D341Med (cell line): ENCODE measurements at regions not wholly inside any gene's neighbourhood (a gene's known extent, or its start where the extent isn't known, plus 50 kb on each side); places are given as distances from the start of the nearest gene placed in this dataset.
"Not testable (repeated sequence)": the region's sequence is repeated elsewhere in the genome, so short reads cannot be mapped to it uniquely, and the experiment has no call there.

Experiments used
- DNase-seq: peaks from one replicate; pipeline ENCODE4 v3.0.0; 2012; ENCODE audit warnings: low spot score

DNA sequence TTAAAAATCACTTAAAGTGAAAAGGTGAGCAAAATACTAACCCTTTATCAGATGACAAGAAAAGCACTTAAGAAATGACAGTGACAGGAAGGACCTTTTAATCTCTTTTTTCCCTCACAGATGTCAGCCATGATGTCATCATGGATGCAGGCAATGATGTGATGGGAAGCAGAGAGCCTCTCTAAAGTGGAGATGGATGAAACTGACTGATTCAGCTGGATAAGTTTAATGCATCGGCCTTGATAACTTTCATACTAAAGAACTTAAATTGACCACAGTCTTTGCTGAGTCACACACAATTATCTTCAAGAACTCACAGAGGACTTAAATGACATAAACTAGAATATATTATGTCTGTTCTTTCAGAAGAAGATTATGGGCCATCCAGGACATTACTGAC, 153.2 kb upstream of the FGF10 start:
- DNase-seq: no peak

- DNase-seq: no peak
Observed at GRCh38 chr5:44539602-44539919, 150.3 kb upstream of the FGF10 start.

DNA sequence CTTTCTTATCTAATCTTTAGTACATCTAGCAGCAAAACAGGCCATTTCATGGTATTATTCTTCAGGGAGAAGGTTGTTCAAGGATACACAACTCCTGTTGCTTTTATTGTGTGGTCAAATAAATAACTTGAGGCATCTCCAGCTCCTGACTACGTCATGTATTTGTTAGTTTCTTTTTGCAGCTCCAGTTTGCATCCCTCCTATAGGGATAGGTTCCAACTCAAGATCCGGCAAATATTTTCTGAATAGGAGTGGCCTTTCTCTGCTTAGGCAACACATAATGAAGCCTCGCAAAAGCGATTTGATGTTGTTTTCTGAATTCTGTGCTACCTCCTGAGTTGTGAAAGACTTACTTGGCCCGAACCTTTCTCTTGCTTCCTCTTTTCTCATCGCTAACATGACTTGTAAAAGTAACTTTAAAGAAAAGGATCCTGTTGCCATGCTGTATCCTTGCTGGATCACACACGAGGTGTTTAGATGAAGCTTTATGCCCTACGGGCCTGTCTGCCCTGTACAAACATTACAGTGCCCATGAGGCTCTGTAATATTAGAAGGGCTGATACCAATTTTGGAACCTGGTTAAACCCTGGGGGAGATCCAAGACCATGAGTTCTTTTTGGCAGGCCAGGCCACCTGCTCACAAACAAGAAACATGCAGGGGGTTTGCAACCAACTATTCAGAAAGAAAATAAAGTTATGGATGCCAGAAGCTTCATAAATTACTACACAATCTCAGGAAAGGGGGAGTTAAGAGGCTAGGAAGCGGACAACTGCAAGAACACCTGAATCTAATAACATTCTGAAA, 149.8 kb upstream of the FGF10 start:
- DNase-seq: no peak

DNA sequence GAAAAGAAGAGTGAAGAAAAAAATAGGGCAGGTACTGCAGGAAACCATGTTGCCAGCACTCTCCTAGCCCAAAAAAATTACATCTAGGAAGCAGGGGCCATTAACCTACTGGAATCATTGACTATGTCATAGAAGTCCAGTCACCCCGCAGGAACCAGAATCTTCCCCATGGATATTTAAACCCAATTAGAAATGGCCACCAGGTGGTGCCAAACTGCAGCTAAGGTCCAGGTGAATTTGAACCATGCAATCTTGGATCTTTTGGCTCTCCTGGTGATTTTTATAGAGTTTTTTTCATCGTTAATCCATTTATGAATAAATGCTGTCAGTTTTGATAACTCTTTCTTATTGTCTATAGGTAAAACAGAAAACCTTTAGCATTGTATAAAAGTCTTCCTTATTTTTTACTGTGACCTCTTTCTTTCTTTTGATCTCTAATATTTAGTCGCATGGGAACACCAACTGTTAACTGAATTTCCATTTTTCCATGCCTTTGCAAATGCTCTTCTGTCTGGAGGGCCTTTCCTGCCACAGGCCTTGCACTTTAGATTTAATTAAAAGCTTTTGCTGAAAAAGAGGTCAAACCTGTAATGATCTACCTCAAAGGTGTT, 147.5 kb upstream of the FGF10 start:
- peak; percentile 38 for DNase-seq

- no peak for DNase-seq
Observed at GRCh38 chr5:44535621-44536020, 146.4 kb upstream of the FGF10 start.

- no peak for DNase-seq
Observed at GRCh38 chr5:44532981-44533380, 143.8 kb upstream of the FGF10 start.

DNA sequence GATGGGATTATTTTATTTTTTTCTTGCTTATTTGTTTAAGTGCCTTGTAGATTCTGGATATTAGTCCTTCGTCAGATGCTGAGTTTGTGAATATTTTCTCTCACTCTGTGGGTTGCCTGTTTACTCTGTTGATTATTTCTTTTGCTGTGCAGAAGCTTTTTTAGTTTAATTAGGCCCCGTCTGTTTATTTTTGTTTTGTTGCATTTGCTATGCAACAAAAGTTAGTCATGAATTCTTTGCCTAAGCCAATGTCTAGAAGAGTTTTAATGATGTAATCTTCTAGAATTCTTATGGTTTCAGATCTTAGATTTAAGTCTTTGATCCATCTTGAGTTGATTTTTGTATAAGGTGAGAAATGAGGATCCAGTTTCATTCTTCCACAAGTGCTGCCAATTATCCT, 142.5 kb upstream of the FGF10 start:
- DNase-seq: not testable (repeated sequence)

DNA sequence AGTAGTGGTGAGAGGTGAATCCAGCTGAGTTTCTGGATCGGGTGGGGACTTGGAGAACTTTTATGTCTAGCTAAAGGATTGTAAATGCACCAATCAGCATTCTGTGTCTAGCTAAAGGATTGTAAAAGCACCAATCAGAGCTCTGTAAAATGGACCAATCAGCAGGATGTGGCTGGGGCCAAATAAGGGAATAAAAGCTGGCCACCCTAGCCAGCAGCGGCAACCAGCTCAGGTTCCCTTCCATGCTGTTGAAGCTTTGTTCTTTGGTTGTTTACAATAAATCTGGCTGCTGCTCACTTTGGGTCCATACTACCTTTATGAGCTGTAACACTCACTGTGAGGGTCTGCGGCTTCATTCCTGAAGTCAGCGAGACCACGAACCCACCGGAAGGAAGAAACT, 141.6 kb upstream of the FGF10 start:
- DNase-seq: not testable (repeated sequence)

- DNase-seq: no peak
Observed at GRCh38 chr5:44511596-44511995, 122.4 kb upstream of the FGF10 start.

DNA sequence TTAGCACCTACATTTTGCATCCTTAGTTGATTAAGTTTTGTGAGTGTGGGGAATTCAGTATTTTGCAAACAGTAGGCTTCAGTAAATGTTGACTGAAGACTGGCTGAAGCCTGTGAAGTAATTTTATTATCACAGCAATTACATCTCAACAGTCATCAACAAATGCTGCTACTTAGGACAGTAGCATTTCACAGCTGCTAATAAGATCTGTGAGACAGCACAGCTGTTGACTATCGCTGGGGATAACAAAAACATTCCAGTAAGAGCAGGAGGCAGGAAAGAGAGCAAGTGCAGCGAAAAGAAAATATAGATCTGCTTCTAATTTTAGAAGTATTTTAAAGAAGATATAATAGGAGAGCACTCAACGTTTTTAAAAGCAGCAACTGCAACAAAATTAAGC, 117.3 kb upstream of the FGF10 start:
- DNase-seq: peak; percentile 12

DNA sequence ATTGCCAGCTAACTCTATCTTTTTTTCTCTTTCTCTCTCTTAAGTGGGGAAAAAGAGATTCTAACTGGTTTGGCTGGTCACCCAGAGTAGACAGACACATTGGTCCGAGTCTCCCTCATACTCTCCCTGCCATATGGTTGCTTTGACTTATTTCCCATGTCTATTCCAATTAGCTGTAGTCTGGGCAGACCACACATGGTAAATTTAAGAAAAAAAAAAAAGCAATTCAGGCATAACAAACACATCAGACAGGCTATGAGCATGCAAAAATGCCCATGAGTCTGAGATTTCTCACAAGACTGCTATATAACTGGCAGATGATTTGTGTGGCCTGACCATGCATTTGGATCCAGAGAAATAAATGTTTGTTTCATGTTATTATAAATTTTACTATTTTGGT, 110.2 kb upstream of the FGF10 start:
- DNase-seq: no peak

DNA sequence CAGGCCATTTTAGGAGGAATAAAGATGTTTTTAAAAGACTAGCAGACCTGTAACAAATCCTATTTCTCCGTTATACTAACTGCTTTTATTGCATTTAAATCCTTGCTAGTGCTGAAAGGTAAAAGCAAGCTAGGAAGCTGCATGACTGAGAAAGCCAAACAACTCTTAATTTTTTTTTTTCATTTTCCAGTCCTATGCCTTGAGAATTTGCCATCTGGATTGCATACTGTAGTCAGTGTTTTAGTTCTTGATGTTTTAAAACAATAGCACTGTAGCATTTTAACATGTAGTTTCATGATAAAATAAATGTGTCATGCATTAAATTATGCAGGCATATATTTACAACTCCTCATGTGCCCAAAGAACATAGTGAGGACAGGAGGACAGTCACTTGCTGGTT, 108.4 kb upstream of the FGF10 start:
- DNase-seq: no peak

DNA sequence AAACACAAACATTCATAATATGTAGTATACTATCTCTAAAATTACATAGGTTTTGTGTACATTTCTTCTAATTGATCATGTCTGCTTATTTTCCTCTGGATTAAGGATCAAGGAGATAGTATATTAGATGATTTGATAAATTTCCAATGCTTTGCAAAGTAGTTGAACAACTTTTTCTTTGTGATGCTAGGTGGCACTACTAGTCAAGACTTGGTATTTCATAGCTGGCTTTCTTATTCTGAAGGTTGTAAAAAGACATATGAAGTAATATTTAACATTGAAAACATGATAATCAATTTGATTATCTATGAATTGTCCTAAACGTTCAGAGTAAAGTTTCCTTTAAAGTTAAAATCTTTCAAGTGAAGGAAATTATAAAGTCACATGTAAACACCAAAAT, 106.1 kb upstream of the FGF10 start:
- no peak for DNase-seq

DNA sequence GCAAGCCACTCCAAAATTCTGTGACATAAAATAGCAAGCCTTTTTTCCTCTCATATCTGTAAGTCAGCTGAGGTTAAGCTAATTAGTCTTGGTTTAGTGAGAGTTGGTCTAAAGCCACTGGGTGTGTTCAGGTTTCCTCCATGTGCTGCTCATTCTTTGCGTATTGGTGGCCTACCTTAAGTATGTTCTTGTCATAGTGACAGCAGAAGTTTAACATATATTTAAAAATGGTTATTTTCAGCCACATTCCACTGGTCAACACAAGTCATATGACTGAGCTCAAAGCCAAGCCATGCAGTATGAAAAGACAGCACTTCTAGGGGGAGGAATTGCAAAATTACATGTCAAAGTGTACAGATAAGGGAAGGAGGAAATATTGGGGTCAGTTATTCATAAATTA, 100.5 kb upstream of the FGF10 start:
- DNase-seq: no peak

GRCh38 chr5:44486591-44486990, 97.4 kb upstream of the FGF10 start:
- DNase-seq: no peak

GRCh38 chr5:44454002-44454401, 64.8 kb upstream of the FGF10 start:
- DNase-seq: no peak

DNA sequence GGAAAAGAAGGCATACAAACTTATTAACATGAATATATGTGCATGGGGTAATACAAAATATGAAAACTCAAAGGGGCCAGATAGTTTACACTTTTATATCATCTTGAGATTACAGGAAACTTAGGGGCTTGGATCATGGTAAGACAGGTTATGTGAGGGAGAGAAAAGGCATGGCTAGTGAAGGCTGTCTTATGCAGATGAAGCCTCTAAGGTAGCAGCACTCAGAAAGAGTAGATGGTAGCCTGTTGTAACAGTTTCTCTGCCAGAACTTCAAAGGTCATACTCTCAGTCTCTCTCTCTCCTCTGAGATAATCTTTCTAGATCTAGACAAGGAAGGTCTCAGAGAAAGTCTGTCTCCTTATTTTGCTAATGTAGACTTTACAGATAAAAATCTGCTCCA, 57.2 kb upstream of the FGF10 start:
- no peak for DNase-seq

DNA sequence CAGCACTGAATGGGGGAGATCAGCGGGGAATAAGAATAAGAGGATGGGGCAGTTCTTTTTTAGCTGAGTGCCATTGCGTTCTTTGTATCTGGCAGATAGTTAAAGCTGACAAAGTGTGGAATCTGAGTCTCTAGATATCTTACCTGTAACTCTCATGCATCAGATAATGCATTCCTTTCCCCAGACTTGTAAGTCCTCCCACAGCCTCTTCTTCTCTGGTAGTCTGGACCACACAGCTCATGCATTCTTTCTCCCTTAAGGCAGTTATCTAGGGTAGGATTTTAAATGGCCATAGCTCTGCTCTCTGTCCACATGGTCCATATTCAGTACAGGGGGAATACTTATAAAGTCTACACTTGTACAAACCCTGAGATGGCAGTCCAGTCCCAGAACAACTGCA, 54.0 kb upstream of the FGF10 start:
- no peak for DNase-seq

GRCh38 chr5:44441460-44441859, 52.2 kb upstream of the FGF10 start:
- no peak for DNase-seq

DNA sequence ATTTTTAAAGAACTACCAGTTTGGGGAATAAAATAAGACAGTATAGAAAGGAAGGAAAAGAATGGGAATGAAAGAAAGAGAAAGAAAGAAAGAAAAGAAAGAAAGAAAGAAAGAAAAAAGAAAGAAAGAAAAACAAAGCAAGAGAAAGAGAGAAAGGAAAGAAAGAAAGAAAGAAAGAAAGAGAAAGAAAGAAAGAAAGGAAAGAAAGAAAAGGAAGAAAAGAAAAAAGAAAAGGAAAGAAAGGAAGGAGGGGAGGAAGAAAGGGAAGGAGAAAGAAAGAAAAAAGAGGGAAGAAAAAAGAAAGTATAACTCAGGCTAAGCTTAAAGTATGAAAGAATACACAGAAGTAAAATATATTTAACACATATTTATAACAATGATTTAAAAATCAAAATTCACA, 51.0 kb upstream of the FGF10 start:
- no peak for DNase-seq
